ENCODE measurements at regions not wholly inside any gene's neighbourhood (a gene's known extent, or its start where the extent isn't known, plus 50 kb on each side); places are given as distances from the start of the nearest gene placed in this dataset.

- peak; percentile 31 for DNase-seq (ENCODE audit: low read depth)
- H3K4me3 ChIP-seq (ENCODE audit: low read length): no peak overlapping the region
- TF ChIP-seq, protein P1, sequence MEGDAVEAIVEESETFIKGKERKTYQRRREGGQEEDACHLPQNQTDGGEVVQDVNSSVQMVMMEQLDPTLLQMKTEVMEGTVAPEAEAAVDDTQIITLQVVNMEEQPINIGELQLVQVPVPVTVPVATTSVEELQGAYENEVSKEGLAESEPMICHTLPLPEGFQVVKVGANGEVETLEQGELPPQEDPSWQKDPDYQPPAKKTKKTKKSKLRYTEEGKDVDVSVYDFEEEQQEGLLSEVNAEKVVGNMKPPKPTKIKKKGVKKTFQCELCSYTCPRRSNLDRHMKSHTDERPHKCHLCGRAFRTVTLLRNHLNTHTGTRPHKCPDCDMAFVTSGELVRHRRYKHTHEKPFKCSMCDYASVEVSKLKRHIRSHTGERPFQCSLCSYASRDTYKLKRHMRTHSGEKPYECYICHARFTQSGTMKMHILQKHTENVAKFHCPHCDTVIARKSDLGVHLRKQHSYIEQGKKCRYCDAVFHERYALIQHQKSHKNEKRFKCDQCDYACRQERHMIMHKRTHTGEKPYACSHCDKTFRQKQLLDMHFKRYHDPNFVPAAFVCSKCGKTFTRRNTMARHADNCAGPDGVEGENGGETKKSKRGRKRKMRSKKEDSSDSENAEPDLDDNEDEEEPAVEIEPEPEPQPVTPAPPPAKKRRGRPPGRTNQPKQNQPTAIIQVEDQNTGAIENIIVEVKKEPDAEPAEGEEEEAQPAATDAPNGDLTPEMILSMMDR (conservative IDR thresholded peaks at IDR 0.05; ENCODE audit: low read length): no peak
Observed at GRCh38 chr12:124715121-124715990, 147.9 kb upstream of the NCOR2 start.

GRCh38 chr12:124713436-124714082, 146.1 kb upstream of the NCOR2 start:
- no peak overlapping the region for H3K4me3 ChIP-seq (ENCODE audit: low read length)
- DNase-seq (ENCODE audit: low read depth): peak; percentile 38
- TF ChIP-seq, protein P1 (conservative IDR thresholded peaks at IDR 0.05; ENCODE audit: low read length): no peak

- no peak overlapping the region for H3K4me3 ChIP-seq (ENCODE audit: low read length)
- no peak for DNase-seq (ENCODE audit: low read depth)
- TF ChIP-seq, protein P1 (conservative IDR thresholded peaks at IDR 0.05; ENCODE audit: low read length): no peak
Observed at GRCh38 chr12:124713041-124713435, 145.6 kb upstream of the NCOR2 start.

DNA sequence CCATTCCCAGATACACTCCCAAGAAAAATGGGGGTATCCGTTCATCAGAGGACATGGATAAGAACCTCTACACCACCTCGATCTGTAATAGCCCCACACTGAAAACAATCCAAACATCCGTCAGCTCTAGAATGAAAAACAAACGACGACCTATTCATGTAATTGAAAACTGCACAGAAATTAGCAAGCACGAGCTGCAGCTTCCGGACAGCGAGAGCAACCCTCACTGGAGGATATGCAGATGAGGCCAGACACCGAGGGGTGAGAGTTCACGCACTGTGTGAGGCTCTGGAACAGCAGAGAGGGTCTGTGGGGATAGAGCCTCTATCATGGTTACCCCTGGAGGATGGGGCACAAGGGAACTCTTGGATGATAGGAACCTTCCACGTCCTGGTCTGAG, 143.9 kb upstream of the NCOR2 start:
- DNase-seq (ENCODE audit: low read depth): no peak
- no peak overlapping the region for H3K4me3 ChIP-seq (ENCODE audit: low read length)
- TF ChIP-seq, protein P1 (conservative IDR thresholded peaks at IDR 0.05; ENCODE audit: low read length): no peak

DNA sequence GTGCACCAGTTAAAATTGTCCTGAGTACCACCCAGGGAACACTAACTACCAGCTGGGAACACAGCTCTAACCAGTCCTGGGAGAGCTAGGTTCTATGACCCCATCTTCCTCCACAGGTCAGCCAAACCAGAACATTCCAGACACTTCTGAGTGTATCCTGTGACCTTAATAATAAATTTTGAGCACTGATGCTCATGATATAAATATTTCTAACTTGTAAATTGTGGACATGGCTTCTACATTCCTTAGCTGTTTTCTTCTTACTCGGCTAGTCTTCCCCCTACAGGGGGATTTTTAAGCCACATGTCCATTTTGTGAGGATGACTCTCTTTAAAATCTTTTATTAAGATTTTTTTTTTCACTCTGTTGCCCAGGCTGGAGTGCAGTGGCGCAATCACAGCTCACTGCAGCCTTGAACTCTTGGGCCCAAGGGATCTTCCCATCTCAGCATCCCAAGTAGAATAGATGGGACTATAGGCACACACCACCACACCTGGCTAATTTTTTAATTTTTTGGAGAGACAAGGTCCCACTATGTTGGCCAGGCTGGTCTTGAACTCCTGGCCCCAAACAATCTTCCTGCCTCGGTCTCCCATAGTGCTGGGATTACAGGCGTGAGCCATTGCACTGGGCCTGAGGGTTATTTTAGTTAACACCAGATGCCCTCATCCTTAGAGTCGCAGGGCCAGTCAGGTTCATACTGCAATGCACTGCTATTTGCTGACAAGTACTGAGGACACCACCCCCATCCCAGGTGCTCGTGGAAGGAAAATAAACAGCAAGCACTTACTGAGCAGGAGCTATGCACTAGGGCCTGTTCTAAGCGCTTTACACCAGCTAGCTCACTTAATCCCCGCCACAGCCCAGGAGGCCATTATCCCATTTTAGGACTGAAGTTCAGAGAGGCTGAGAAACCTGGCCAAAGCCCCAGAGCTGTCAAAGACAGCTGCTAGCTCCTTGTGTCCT, 142.6 kb upstream of the NCOR2 start:
- peak; percentile 94 for DNase-seq (ENCODE audit: low read depth)
- no peak overlapping the region for H3K4me3 ChIP-seq (ENCODE audit: low read length)
- TF ChIP-seq, protein P1 (conservative IDR thresholded peaks at IDR 0.05; ENCODE audit: low read length): peak; percentile 67

DNA sequence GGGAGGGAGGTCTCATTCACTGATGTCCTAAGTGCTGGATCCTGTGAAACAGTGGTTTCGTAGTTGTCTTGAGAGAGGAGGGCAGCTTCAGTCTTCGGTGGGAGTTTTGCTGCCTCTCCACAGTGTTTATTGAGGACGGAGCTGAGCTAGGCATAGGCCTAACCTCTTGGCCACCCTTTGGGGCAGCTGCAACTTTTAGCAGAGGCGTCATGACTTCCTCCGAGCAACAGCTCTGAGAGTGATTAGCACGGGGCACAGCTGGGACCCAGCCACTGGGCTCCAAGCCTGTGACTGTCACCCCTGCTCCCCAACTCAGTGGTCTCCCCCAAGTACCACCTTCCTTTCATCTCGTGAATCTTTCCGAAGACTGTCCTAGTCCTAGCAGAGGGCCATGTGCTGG, 139.9 kb upstream of the NCOR2 start:
- DNase-seq (ENCODE audit: low read depth): no peak
- H3K4me3 ChIP-seq (ENCODE audit: low read length): no peak overlapping the region
- TF ChIP-seq, protein P1 (conservative IDR thresholded peaks at IDR 0.05; ENCODE audit: low read length): no peak

Data from AG10803 (cell line).